H9 (cell line): ENCODE measurements at regions not wholly inside any gene's neighbourhood (a gene's known extent, or its start where the extent isn't known, plus 50 kb on each side); places are given as distances from the start of the nearest gene placed in this dataset.
"Not testable (repeated sequence)": the region's sequence is repeated elsewhere in the genome, so short reads cannot be mapped to it uniquely, and the experiment has no call there.

ENCODE experiments used
- DNase-seq: peaks from one replicate; pipeline ENCODE4 v3.0.0-alpha.2; 2017
- H2AFZ ChIP-seq: one replicate; pipeline ENCODE4 v1.6.1; 2013; ENCODE audit warnings: mild to moderate bottlenecking, low read length, control low read depth, moderate library complexity
- H2AK5ac ChIP-seq: 2 replicates; pipeline ENCODE4 v1.6.1; 2013; ENCODE audit warnings: low read length, control low read depth, mixed read lengths; ENCODE audit not compliant: insufficient read length
- H2BK120ac ChIP-seq: one replicate; pipeline ENCODE4 v1.6.1; 2013; ENCODE audit warnings: low read depth, mild to moderate bottlenecking, low read length, control low read depth, inconsistent platforms; ENCODE audit not compliant: poor library complexity, severe bottlenecking
- H2BK12ac ChIP-seq: 2 replicates; pipeline ENCODE4 v1.6.1; 2013; ENCODE audit warnings: low read length, control low read depth, mixed read lengths, low read depth; ENCODE audit not compliant: insufficient read length
- H2BK15ac ChIP-seq: 2 replicates; pipeline ENCODE4 v1.6.1; 2013; ENCODE audit warnings: low read depth, low read length, control low read depth
- H2BK20ac ChIP-seq: one replicate; pipeline ENCODE4 v1.6.1; 2013; ENCODE audit warnings: low read depth, mild to moderate bottlenecking, low read length, control low read depth, inconsistent platforms; ENCODE audit not compliant: poor library complexity, severe bottlenecking
- H2BK5ac ChIP-seq: 2 replicates; pipeline ENCODE4 v1.6.1; 2013; ENCODE audit warnings: low read length, control low read depth, mixed read lengths; ENCODE audit not compliant: insufficient read length
- H3K14ac ChIP-seq: 2 replicates; pipeline ENCODE4 v1.6.1; 2013; ENCODE audit warnings: low read length, control low read depth; ENCODE audit not compliant: insufficient read depth
- H3K18ac ChIP-seq: 2 replicates; pipeline ENCODE4 v1.6.1; 2013; ENCODE audit warnings: low read depth, mild to moderate bottlenecking, mixed read lengths, low read length, control low read depth; ENCODE audit not compliant: insufficient read length
- H3K23ac ChIP-seq: 2 replicates; pipeline ENCODE4 v1.6.1; 2013; ENCODE audit warnings: low read length, control low read depth, mixed read lengths, low read depth; ENCODE audit not compliant: insufficient read length
- H3K23me2 ChIP-seq: 2 replicates; pipeline ENCODE4 v1.6.1; 2013; ENCODE audit warnings: low read depth, mild to moderate bottlenecking, mixed read lengths, low read length, control low read depth; ENCODE audit not compliant: insufficient read length, poor library complexity, severe bottlenecking
- H3K27ac ChIP-seq: 2 replicates; pipeline ENCODE4 v1.5.1; 2013; ENCODE audit warnings: low read length, control low read depth, mixed read lengths, low read depth; ENCODE audit not compliant: insufficient read length
- H3K27me3 ChIP-seq: 2 replicates; pipeline ENCODE4 v1.6.1; 2013; ENCODE audit warnings: low read length, control low read depth, inconsistent platforms; ENCODE audit not compliant: insufficient read depth
- H3K4ac ChIP-seq: 2 replicates; pipeline ENCODE4 v1.6.1; 2013; ENCODE audit warnings: low read depth, mild to moderate bottlenecking, control low read depth, inconsistent platforms, low read length, moderate library complexity
- H3K4me1 ChIP-seq: 2 replicates; pipeline ENCODE4 v1.6.1; 2013; ENCODE audit warnings: low read length, control low read depth, inconsistent platforms; ENCODE audit not compliant: insufficient read depth
- H3K4me2 ChIP-seq: 2 replicates; pipeline ENCODE4 v1.6.1; 2013; ENCODE audit warnings: low read length, control low read depth, mixed read lengths; ENCODE audit not compliant: insufficient read length, insufficient read depth
- H3K56ac ChIP-seq: 2 replicates; pipeline ENCODE4 v1.6.1; 2013; ENCODE audit warnings: low read depth, mild to moderate bottlenecking, mixed read lengths, low read length, control low read depth; ENCODE audit not compliant: insufficient read length
- H3K79me1 ChIP-seq: 2 replicates; pipeline ENCODE4 v1.6.1; 2013; ENCODE audit warnings: low read depth, mild to moderate bottlenecking, moderate library complexity, low read length, control low read depth, inconsistent platforms; ENCODE audit not compliant: insufficient read depth, poor library complexity, severe bottlenecking
- H3K79me2 ChIP-seq: 2 replicates; pipeline ENCODE4 v1.6.1; 2013; ENCODE audit warnings: low read length, control low read depth, inconsistent platforms; ENCODE audit not compliant: insufficient read depth
- H3K9ac ChIP-seq: 2 replicates; pipeline ENCODE4 v1.6.1; 2013; ENCODE audit warnings: low read length, control low read depth, mixed read lengths; ENCODE audit not compliant: insufficient read length; ENCODE audit errors: extremely low read depth
- H3K9me3 ChIP-seq: one replicate; pipeline ENCODE4 v1.6.1; 2013; ENCODE audit warnings: low read depth, low read length, inconsistent platforms; ENCODE audit not compliant: control insufficient read depth
- H3T11ph ChIP-seq: one replicate; pipeline ENCODE4 v1.6.1; 2013; ENCODE audit warnings: mild to moderate bottlenecking, low read length, control low read depth, inconsistent platforms
- H4K20me1 ChIP-seq: one replicate; pipeline ENCODE4 v1.6.1; 2013; ENCODE audit not compliant: control insufficient read depth, insufficient read length, insufficient read depth
- H4K5ac ChIP-seq: 2 replicates; pipeline ENCODE4 v1.6.1; 2013; ENCODE audit warnings: low read depth, mild to moderate bottlenecking, mixed read lengths, low read length, control low read depth; ENCODE audit not compliant: insufficient read length
- H4K8ac ChIP-seq: replicated peaks from 2 replicates; pipeline ENCODE4 v1.6.1; 2013; ENCODE audit warnings: low read length, control low read depth, mixed read lengths, low read depth; ENCODE audit not compliant: insufficient read length
- H4K91ac ChIP-seq: 2 replicates; pipeline ENCODE4 v1.6.1; 2013; ENCODE audit warnings: low read depth, mild to moderate bottlenecking, moderate library complexity, mixed read lengths, low read length, control low read depth; ENCODE audit not compliant: insufficient read length
- H3K27ac Mint-ChIP-seq, 3 experiments: 2 replicates in 2 of 3; 3 replicates in 1 of 3; pipeline ENCODE4 v1.8.0; 2020 to 2021; ENCODE audit warnings: mixed read lengths in 3 of 3, mild to moderate bottlenecking in 1 of 3, moderate library complexity in 1 of 3
- H3K27me3 Mint-ChIP-seq: 2 replicates; pipeline ENCODE4 v1.8.0; 2021; ENCODE audit warnings: low read depth, mild to moderate bottlenecking, moderate library complexity, mixed read lengths
- H3K36me3 Mint-ChIP-seq, 3 experiments: 2 replicates in 2 of 3; 3 replicates in 1 of 3; pipeline ENCODE4 v1.8.0; 2020 to 2021; ENCODE audit warnings: low read depth in 3 of 3, mixed read lengths in 3 of 3; ENCODE audit not compliant: insufficient read depth in 1 of 3
- H3K4me1 Mint-ChIP-seq, 2 experiments: 2 replicates each; pipeline ENCODE4 v1.8.0; 2020; ENCODE audit warnings: mixed read lengths in 2 of 2
- H3K4me3 Mint-ChIP-seq, 2 experiments: 2 replicates in 1 of 2; 3 replicates in 1 of 2; pipeline ENCODE4 v1.8.0; 2020 to 2021; ENCODE audit warnings: mild to moderate bottlenecking in 2 of 2, mixed read lengths in 2 of 2, moderate library complexity in 1 of 2
- H3K9me3 Mint-ChIP-seq, 2 experiments: 2 replicates in 1 of 2; 3 replicates in 1 of 2; pipeline ENCODE4 v1.8.0; 2020; ENCODE audit warnings: mild to moderate bottlenecking in 2 of 2, mixed read lengths in 2 of 2, moderate library complexity in 1 of 2
- WGBS: extraction: QIAGEN DNeasy Blood & Tissue Kit; methylation state at CpG from one replicate; pipeline ENCODE4 v1.1.7; 2013; ENCODE audit warnings: missing lambda C conversion rate, low lambda C conversion rate, mixed read lengths; ENCODE audit not compliant: insufficient read length; ENCODE audit errors: extremely low coverage; 5-methylcytosine and 5-hydroxymethylcytosine counted together
- TF ChIP-seq, protein P1 (sequence below): fragments of 200-600 bp; sonication (generic); conservative IDR thresholded peaks from 3 replicates; pipeline ENCODE4 v1.8.0; 2021; ENCODE audit warnings: antibody characterized with exemption, mild to moderate bottlenecking

- H2BK15ac ChIP-seq, result no peak overlapping the region
- H3K27me3 Mint-ChIP-seq, result no peaks in the 10 kb centered on the region
These were observed 72.2 kb downstream of the PMAIP1 start for GRCh38 chr18:59971871-59972428.

GRCh38 chr18:59971144-59971543 lies 71.3 kb downstream of the PMAIP1 start:
- H3K79me2 ChIP-seq, H2BK120ac ChIP-seq, H3K27ac Mint-ChIP-seq, H3K9me3 ChIP-seq, H4K20me1 ChIP-seq, H3K4me1 ChIP-seq, H3K27me3 Mint-ChIP-seq, H3K36me3 Mint-ChIP-seq, H3K4me3 Mint-ChIP-seq, H2BK15ac ChIP-seq, H3K27ac ChIP-seq, H2AFZ ChIP-seq, H3K27me3 ChIP-seq, H2BK5ac ChIP-seq, H3K9ac ChIP-seq, H3K4me2 ChIP-seq, H3K23ac ChIP-seq, H2AK5ac ChIP-seq, H3K4me1 Mint-ChIP-seq, H3K23me2 ChIP-seq, H3K14ac ChIP-seq, H3K56ac ChIP-seq, H2BK12ac ChIP-seq, H3K9me3 Mint-ChIP-seq, H3K4ac ChIP-seq, DNase-seq, H4K5ac ChIP-seq, H2BK20ac ChIP-seq, H3K79me1 ChIP-seq, H3K18ac ChIP-seq, H4K8ac ChIP-seq, H4K91ac ChIP-seq, H3T11ph ChIP-seq: not testable (repeated sequence)
- WGBS, result no CpG with 5 or more reads among the region's 1 CpG

More at GRCh38 chr18:59971871-59972428, 72.2 kb downstream of the PMAIP1 start:
- no peak for DNase-seq
- Histone ChIP-seq H3K27me3 (no peaks in the 10 kb centered on the region), H3K4me2 (no peak overlapping the region), H3K56ac (no peak overlapping the region), H2BK120ac (no peak overlapping the region), H2BK5ac (no peak overlapping the region), H3T11ph (no peak overlapping the region), H2BK20ac (no peak overlapping the region), H3K27ac (no peak overlapping the region), H3K23me2 (no peaks in the 10 kb centered on the region), H3K18ac (no peak overlapping the region), H4K20me1 (no peaks in the 10 kb centered on the region), H2AFZ (no peak overlapping the region), H3K14ac (no peak overlapping the region), H3K4me1 (no peaks in the 10 kb centered on the region; the same call in 1 of the 2 replicates), H2BK12ac (no peak overlapping the region), H4K91ac (no peak overlapping the region), H4K5ac (no peak overlapping the region), H3K4ac (no peak overlapping the region), H4K8ac (no peak overlapping the region), H2AK5ac (no peak overlapping the region), H3K23ac (no peak overlapping the region), H3K9ac (no peak overlapping the region), H3K9me3 (no peaks in the 10 kb centered on the region), H3K79me1 (no peaks in the 10 kb centered on the region), H3K79me2 (no peaks in the 10 kb centered on the region)
- Mint-ChIP-seq H3K27ac (no peak overlapping the region), H3K4me1 (no peaks in the 10 kb centered on the region), H3K9me3 (no peaks in the 10 kb centered on the region), H3K4me3 (no peak overlapping the region), H3K36me3 (no peaks in the 10 kb centered on the region)
- WGBS, result no CpG with 5 or more reads among the region's 4 CpGs
- TF ChIP-seq, protein P1, sequence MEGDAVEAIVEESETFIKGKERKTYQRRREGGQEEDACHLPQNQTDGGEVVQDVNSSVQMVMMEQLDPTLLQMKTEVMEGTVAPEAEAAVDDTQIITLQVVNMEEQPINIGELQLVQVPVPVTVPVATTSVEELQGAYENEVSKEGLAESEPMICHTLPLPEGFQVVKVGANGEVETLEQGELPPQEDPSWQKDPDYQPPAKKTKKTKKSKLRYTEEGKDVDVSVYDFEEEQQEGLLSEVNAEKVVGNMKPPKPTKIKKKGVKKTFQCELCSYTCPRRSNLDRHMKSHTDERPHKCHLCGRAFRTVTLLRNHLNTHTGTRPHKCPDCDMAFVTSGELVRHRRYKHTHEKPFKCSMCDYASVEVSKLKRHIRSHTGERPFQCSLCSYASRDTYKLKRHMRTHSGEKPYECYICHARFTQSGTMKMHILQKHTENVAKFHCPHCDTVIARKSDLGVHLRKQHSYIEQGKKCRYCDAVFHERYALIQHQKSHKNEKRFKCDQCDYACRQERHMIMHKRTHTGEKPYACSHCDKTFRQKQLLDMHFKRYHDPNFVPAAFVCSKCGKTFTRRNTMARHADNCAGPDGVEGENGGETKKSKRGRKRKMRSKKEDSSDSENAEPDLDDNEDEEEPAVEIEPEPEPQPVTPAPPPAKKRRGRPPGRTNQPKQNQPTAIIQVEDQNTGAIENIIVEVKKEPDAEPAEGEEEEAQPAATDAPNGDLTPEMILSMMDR, result no peak
